Panc1 (cell line): ENCODE measurements at regions not wholly inside any gene's neighbourhood (a gene's known extent, or its start where the extent isn't known, plus 50 kb on each side); places are given as distances from the start of the nearest gene placed in this dataset.

Experiments used
- ATAC-seq: fragments of 200-7000 bp; cut with Tn5 transposase; 2 replicates; pipeline ENCODE4 v1.9.1; 2020; ENCODE audit warnings: mild to moderate bottlenecking, moderate library complexity
- BruUV-seq: library from RNA; stranded (reverse); fragments of 400-500 nt; replicated peaks from 2 replicates; lab custom pipeline; 2021; lab: Mats Ljungman, UMichigan
- CTCF ChIA-PET: fragments of 300-600 bp; sonication (Branson Sonifier 250); formaldehyde crosslinking; loops from one replicate; lab custom pipeline; 2022; ENCODE audit warnings: antibody characterized with exemption; lab: Charles Lee
- POLR2A ChIA-PET: fragments of 300-600 bp; sonication (Branson Sonifier 250); formaldehyde crosslinking; loops from one replicate; lab custom pipeline; 2022; ENCODE audit warnings: antibody characterized with exemption; lab: Charles Lee
- DNase-seq: peaks from one replicate; pipeline ENCODE4 v3.0.0-alpha.2; 2010; ENCODE audit warnings: low read depth, low spot score
- H3K27ac ChIP-seq: 2 replicates; pipeline ENCODE4 v1.5.1; 2011; ENCODE audit warnings: mild to moderate bottlenecking, low read length, inconsistent platforms
- H3K27me3 ChIP-seq: fragments of 200-500 bp; sonication (Bioruptor generic); 2 replicates; pipeline ENCODE4 v1.6.0; 2014; ENCODE audit warnings: low read length, inconsistent platforms; ENCODE audit not compliant: control insufficient read depth, insufficient read depth
- H3K36me3 ChIP-seq: fragments of 200-500 bp; sonication (Bioruptor generic); 2 replicates; pipeline ENCODE4 v1.5.1; 2014; ENCODE audit warnings: inconsistent platforms, mild to moderate bottlenecking, low read length, moderate library complexity; ENCODE audit not compliant: control insufficient read depth, insufficient read depth
- H3K4me1 ChIP-seq: 2 replicates; pipeline ENCODE4 v1.5.1; 2011; ENCODE audit warnings: inconsistent platforms, mild to moderate bottlenecking, low read length, moderate library complexity; ENCODE audit not compliant: control insufficient read depth, insufficient read depth
- H3K4me3 ChIP-seq, 2 experiments: 2 replicates each; pipeline ENCODE4 v1.5.1; 2011 to 2012; ENCODE audit warnings: low read depth in 2 of 2, low read length in 2 of 2, mild to moderate bottlenecking in 2 of 2, inconsistent platforms in 1 of 2, moderate library complexity in 1 of 2
- H3K9me3 ChIP-seq: fragments of 200-500 bp; sonication (Bioruptor generic); 2 replicates; pipeline ENCODE4 v1.5.1; 2014; ENCODE audit warnings: low read depth, mild to moderate bottlenecking, inconsistent platforms, low read length, moderate library complexity; ENCODE audit not compliant: control insufficient read depth, insufficient read depth
- CTCF ChIP-seq: fragments of 450-650 bp; IDR thresholded peaks from 2 replicates; pipeline ENCODE4 v1.5.1; 2017; ENCODE audit warnings: mild to moderate bottlenecking
- POLR2AphosphoS5 ChIP-seq: IDR thresholded peaks from 2 replicates; pipeline ENCODE4 v1.6.1; 2012; ENCODE audit warnings: mild to moderate bottlenecking, low read depth, low read length, moderate library complexity
- REST ChIP-seq, 2 experiments: IDR thresholded peaks; 2 replicates each; pipeline ENCODE4 v1.6.1; 2011 to 2012; ENCODE audit warnings: low read depth in 2 of 2, control low read depth in 1 of 2, low read length in 1 of 2, mild to moderate bottlenecking in 1 of 2, moderate library complexity in 1 of 2; ENCODE audit not compliant: insufficient read depth in 1 of 2
- SIN3A ChIP-seq: IDR thresholded peaks from 2 replicates; pipeline ENCODE4 v1.6.1; 2012; ENCODE audit warnings: low read depth, mild to moderate bottlenecking, low read length, moderate library complexity, borderline replicate concordance; ENCODE audit not compliant: insufficient read depth
- TCF7L2 ChIP-seq: IDR thresholded peaks from 2 replicates; pipeline ENCODE4 v1.6.1; 2011; ENCODE audit warnings: mild to moderate bottlenecking, low read depth, low read length, inconsistent platforms
- in situ Hi-C: cut with HindIII; loops from 2 replicates; pipeline ENCODE4 v1.10.0; 2016; ENCODE audit warnings: low sequenced_read_pairs, low pct_unique_long_range_greater_than_20kb
- intact Hi-C: fragments of 100-400 bp; cut with micrococcal nuclease; formaldehyde crosslinking; loops from one replicate; pipeline ENCODE4 v1.10.0; 2022; ENCODE audit not compliant: unreplicated experiment

- CTCF ChIA-PET, result no interaction called here
- Histone ChIP-seq H3K27me3 (no peaks in the 10 kb centered on the region), H3K9me3 (no peaks in the 10 kb centered on the region), H3K36me3 (no peaks in the 10 kb centered on the region), H3K27ac (no peak overlapping the region), H3K4me1 (no peaks in the 10 kb centered on the region), H3K4me3 (no peak overlapping the region)
- ATAC-seq (no peak), DNase-seq (no peak)
- POLR2A ChIA-PET, result no interaction called here
- intact Hi-C loops, result no loop called here
- TF ChIP-seq REST (IDR thresholded peaks at IDR 0.05; ENCODE audit: insufficient read depth in 1 of 2, low read depth in 2 of 2, low read length in 1 of 2) (no peak), TCF7L2 (no peak), SIN3A (no peak), CTCF (no peak), POLR2AphosphoS5 (no peak)
- in situ Hi-C loops, result no loop called here
- BruUV-seq, result no TSS peak
Observed at GRCh38 chrX:40380655-40381488, 199.9 kb upstream of the ATP6AP2 start.

GRCh38 chrX:40377684-40378083 lies 203.1 kb upstream of the ATP6AP2 start:
- ATAC-seq (no peak), DNase-seq (no peak)
- H3K36me3 ChIP-seq, result no peaks in the 10 kb centered on the region
- intact Hi-C loops (no loop called here), in situ Hi-C loops (no loop called here)
- CTCF ChIA-PET, result no interaction called here
- no peak overlapping the region for H3K4me3 ChIP-seq
- no peaks in the 10 kb centered on the region for H3K27me3 ChIP-seq
- H3K4me1 ChIP-seq, result no peaks in the 10 kb centered on the region
- no peak for TF ChIP-seq SIN3A
- POLR2A ChIA-PET, result no interaction called here
- BruUV-seq, result no TSS peak
- H3K9me3 ChIP-seq, result no peaks in the 10 kb centered on the region
- H3K27ac ChIP-seq, result no peak overlapping the region

- in situ Hi-C loops, result no loop called here
- DNase-seq, result no peak
- POLR2A ChIA-PET, result no interaction called here
- H3K27ac ChIP-seq, result no peak overlapping the region
- no peaks in the 10 kb centered on the region for H3K4me1 ChIP-seq
- TF ChIP-seq TCF7L2 (no peak), SIN3A (no peak), POLR2AphosphoS5 (no peak), REST (IDR thresholded peaks at IDR 0.05; ENCODE audit: insufficient read depth in 1 of 2, low read depth in 2 of 2, low read length in 1 of 2) (no peak), CTCF (no peak)
- H3K4me3 ChIP-seq, result no peak overlapping the region
- intact Hi-C loops, result no loop called here
- no peaks in the 10 kb centered on the region for H3K9me3 ChIP-seq
- no peaks in the 10 kb centered on the region for H3K27me3 ChIP-seq
- no peaks in the 10 kb centered on the region for H3K36me3 ChIP-seq
- no TSS peak for BruUV-seq
- no peak for ATAC-seq
- CTCF ChIA-PET, result no interaction called here
Observed at GRCh38 chrX:40374486-40374885, 206.3 kb upstream of the ATP6AP2 start.
